Stimulated activated CD8-positive, alpha-beta memory T cell treated with anti-CD3 and anti-CD28 coated beads, Interleukin-2, amount 100 ng/mL, for 48 hours (primary cell): ENCODE measurements at regions not wholly inside any gene's neighbourhood (a gene's known extent, or its start where the extent isn't known, plus 50 kb on each side); places are given as distances from the start of the nearest gene placed in this dataset.
"Not testable (repeated sequence)": the region's sequence is repeated elsewhere in the genome, so short reads cannot be mapped to it uniquely, and the experiment has no call there.

Experiments used
- DNase-seq, 2 donors: peaks; one replicate each; pipeline ENCODE4 v3.0.0-alpha.2; 2020; ENCODE audit warnings: low read depth in 2 of 2

DNA sequence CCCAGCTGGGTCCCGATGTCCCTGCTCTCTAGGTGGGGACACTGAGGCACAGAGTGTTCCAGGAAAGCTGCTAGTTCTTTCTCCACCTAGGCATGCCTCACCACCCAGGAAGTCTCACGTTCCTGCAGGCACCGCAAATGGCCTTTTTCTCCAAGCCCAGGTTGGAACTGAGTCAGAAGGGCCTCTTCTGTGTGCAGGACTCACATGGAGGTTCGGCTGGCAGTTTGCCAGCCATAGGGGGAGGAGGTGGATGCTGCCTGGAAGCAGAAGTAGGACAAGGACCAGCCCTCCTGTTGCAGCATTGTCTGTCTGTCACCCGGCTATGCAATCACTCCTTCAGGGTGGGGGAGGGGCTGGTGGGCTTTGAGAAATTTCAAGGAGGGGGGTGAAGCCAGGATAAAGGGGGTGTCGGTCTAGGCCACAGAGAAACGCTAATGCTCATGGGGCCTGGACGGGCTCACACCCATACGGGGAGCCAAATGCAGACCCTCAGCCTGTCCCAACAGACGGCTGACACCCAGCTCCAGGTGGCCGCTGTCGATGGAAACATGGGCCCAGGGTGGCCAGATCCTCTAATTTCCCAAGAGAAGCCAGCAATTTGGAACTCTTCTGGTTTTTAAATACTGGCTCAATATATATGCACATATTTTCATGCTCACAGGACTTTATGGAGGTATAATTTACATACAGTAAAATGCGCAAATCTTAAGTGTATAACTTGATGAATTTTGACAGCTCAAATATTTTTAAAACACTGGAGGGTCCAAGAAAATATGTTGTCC lies 120.5 kb downstream of the PHETA1 start:
- no peak for DNase-seq

- no peak for DNase-seq
Measured at GRCh38 chr12:111247083-111247783, 121.7 kb downstream of the PHETA1 start.

GRCh38 chr12:111246477-111247011 lies 122.4 kb downstream of the PHETA1 start:
- DNase-seq = no peak

DNA sequence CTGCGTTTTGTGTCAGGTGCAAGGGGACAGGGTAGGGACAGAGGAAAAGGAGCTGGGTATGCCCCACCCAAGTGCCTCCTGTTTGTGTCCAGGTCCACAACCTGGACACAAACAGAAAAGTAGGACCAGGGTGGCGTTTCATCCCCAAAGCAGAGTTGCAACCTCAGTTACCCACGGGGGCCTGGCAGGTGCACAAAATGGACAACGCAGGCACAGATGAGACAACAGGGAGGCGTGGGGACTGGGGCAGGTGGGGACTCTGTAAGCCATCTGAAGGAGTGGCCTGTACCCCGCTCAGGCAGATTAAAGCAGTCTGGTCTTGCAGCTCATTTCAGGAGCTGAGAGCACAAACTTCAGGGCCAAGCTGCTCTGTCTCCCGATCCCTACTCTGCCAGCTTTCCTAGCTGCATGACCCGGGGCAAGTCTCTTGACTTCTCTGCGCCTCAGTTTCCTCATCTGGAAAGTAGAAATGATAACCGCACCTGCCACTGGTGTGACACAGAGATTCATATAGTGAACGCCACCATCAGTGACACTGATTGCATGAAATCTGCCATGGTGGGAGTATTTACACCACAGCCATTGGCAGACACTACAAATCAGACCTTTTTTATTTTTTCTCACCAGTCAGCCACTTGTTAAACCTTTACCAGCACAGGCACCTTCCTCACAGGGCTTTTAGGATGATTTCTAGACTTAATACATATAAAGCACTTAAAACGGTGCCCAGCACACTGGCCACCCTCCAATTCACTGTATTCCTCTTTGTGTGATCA lies 123.0 kb downstream of the PHETA1 start:
- DNase-seq = no peak

DNA sequence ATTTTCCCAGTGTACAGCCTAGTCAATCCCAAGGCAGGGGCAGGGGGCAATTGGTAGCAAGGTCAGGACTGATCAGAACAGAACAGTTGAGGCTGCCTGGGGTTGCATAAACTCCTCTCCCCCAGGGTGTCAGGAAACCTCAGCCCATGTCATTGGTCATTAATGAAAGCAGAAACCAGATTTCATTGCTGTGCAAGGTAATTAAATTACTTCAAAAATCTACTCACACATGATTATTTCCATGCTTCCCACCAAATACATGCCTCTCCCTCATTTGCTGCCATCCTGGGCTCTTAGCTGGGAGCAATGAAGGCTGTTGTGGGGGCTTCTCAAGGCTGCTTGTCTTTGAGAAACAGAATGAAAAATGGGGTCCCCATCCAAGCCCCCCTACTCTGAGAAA lies 124.2 kb downstream of the PHETA1 start:
- no peak for DNase-seq

GRCh38 chr12:111242817-111243216 lies 126.1 kb downstream of the PHETA1 start:
- DNase-seq = not testable (repeated sequence)

DNA sequence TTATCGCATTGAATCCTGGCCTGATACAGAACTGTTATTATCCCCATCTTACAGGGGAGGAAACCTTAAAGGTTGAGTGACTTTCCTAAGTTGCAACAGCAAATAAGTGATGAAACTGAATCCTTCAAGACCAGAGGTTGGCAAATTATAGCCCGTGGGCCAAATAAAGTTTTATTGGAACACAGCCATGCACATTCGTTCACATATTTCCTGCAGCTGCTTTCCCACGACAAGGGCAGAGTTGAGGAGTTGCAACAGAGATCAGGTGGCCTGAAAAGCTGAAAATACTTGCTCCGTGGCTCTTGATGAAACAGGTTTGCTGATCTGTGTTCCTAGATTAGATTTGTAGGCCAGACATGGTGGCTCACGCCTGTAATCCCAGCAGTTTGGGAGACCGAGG lies 126.7 kb downstream of the PHETA1 start:
- no peak for DNase-seq

DNA sequence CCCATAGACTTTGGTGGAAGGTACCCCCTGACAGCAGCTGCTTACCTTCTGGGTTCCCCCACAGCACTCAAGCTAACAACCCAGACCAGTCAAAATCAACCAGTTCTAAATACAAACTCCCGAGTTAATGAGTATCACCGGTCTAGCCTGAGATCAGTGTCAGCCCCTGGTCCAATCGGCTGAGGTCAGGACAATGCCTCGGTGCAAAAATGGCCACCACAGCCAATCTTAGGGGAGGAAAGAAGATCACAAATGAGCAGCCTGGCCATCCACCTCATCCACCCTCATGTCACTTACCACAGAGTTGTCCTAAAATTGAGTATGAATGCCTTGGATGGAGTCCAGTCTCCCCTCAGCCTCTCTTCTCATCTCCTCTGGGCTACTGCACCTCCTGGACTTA lies 128.5 kb downstream of the PHETA1 start:
- no peak for DNase-seq

GRCh38 chr12:111239235-111239634 lies 129.7 kb downstream of the PHETA1 start:
- DNase-seq = no peak

DNA sequence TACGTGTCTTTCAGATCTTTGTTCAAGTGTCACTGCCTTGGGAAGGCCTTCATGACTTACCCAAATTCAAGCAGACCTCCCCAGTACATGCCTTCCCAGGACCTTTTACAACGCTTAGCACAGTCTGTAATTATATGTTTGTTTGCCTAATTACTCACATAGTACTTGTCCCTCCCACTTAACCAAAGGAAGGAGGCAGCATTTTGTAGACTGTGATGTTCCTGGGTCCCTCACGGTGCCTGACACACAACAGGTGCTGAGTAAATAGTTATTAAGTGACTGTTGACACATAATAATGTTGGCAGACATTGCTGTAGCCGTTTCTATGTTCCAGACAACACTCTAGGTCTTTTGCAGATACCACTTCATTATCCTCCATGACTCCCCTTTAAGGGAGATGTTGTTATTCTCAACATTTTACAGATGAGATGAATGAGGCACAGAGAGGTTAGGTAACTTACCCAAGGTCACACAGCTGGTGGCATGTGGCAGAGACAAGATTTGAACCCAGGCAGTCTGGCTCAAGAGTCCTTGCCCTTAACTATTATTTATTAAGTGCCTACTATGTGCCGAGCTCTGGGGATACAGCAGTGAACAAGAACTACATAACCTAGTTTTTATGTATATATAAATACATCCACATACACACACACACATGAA lies 130.7 kb downstream of the PHETA1 start:
- no peak for DNase-seq

GRCh38 chr12:111234491-111234890 lies 134.4 kb downstream of the PHETA1 start:
- DNase-seq = not testable (repeated sequence)

DNA sequence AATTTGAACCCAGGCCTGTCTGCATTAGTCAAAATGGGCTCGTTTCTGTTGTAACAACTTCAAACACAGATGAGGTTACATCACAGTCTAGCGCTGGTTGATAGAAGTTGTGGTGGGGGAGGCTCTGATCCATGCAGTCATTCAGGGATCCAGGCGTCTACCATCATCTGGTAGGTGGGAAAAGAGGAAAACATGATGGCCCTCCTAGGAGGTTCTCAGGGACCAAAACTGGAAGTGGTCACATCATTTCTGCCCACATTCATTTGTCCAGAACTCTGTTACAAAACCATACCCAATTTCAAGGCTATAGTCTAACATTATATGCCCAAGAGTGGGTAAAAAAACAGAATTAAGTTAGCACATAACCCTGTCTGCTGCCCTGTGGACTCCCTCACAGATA lies 135.1 kb downstream of the PHETA1 start:
- DNase-seq = no peak

DNA sequence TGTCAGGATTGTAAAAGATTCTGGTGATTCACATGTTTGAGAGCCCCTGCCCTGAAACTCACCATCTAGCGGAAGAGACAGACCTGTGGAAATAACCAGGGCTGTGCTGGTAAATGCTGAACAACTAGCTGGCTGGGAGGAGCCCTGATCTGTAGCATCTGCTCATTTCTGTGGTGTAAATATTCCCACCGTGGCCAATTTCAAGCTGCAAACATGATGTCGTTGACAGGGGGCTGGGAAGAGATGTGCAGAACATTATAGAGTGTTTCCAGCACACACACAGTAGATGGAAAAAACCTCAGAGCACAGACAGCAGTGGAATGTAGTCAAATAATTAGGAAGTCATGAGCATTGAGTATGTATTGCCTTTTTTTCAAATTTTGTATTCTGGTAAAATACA lies 138.2 kb downstream of the PHETA1 start:
- DNase-seq = no peak

- DNase-seq = no peak
Measured at GRCh38 chr12:111228916-111229666, 139.8 kb downstream of the PHETA1 start.

DNA sequence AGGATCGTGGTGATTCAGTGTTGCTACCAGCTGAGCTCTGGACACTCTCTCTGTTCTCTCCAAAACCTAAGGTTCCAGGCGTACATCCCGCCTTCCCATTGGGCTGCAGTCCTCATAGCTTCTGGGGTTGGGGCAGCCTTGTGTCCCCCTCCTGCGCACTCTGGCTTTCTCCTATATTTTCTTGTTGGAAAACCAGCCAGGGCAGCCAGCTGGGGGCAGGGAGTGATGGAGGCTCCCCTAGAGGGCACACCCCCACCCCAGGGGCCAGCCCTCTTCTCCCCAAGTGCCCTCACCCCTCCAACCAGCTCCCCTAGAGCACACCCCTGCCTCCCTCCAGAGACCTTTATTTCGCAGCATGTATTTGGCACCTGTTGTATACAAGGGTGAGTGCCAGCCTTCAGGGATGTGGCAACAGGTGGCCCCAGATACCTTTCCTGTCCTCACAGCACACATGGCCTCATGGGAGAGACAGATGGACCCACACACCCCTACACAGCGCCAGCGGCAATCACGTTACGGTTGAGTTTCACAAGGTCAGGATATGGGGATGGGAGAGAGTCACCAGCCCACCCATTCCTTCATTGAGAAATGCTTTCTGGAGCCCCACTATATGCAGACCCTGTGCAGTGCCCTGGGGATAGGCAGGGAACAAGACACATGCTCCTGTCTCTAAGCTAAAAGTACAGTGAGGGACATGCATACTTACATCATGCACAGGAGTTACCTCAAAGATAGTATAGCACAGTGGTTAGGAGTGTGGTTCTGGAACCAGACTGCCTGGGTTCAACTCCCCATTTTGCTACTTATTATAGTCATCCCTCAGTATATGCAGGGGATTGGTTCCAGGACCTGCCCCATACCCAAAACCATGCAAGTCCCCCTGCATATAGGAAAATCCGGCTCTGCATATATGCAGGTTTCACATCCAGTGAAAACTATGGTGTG lies 141.1 kb downstream of the PHETA1 start:
- DNase-seq = no peak

- no peak for DNase-seq
Measured at GRCh38 chr12:111226680-111227079, 142.2 kb downstream of the PHETA1 start.

DNA sequence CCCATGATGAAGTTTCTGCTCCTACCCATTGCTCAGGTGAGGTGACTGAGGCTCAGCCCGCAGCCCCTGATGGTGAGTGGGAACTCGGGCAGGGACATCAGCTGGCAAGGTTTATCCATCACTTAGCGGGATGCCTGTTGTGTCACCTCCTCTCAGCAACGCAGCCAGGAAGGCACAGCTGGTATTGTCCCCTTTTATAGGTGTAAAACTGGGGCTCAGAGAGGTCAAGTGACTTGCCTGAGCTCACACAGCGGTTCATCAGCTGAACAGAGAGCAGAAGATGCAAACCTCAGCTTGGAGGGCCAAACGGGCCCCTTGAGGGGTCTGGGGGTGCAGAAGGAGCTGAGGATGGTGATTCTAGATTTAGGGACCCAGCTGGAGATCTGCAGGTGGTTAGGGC lies 143.6 kb downstream of the PHETA1 start:
- no peak for DNase-seq

GRCh38 chr12:111224186-111225066 lies 144.5 kb downstream of the PHETA1 start:
- DNase-seq = no peak

- no peak for DNase-seq
Measured at GRCh38 chr12:111222523-111222922, 146.4 kb downstream of the PHETA1 start.
